NCI-H748 (cell line): ENCODE measurements at regions not wholly inside any gene's neighbourhood (a gene's known extent, or its start where the extent isn't known, plus 50 kb on each side); places are given as distances from the start of the nearest gene placed in this dataset.
"Not testable (repeated sequence)": the region's sequence is repeated elsewhere in the genome, so short reads cannot be mapped to it uniquely, and the experiment has no call there.

Source experiments
- DNase-seq: peaks from one replicate; lab custom pipeline; 2025; ENCODE audit not compliant: unreplicated experiment; lab: John Stamatoyannopoulos, UW

DNA sequence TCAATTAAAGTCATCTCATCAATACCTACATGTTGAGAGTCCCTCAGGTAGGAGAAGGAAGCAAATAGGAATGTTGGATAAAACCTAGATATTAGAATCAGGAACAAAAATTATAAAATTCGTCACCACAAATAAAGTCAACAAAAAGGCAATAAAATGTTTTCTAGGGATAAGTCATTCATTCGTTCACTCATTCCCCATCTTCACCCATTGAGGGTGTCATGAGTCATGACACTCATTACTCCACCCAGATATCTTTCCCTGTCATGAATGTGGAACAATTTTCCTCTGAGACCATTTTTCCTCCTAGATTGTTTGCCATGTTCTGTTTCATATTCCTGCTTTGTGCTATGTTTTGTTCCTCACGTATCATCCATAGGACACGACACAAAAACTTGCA, 50.9 kb upstream of the OLIG3 start:
- DNase-seq, result no peak

DNA sequence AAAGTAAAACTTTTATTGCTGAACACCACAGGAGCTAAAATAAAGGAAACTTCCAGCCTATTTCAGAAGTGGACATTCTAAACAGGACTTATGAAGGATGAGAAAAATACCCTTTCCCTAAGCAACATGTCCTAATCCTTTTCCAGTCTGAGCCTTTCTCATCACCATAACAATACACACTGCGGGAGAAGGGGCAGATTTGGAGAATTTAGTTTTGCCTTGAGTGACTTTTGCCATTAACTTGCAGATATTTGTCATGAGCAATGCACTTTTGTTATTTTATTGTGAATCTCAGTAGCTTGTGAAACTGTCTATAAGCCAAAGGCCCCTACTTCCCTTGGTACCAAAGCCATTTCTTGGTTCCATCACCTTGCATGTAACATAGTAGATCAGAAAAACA, 53.0 kb upstream of the OLIG3 start:
- no peak for DNase-seq

- no peak for DNase-seq
These were observed 53.4 kb upstream of the OLIG3 start for GRCh38 chr6:137547601-137548000.

GRCh38 chr6:137549106-137549505, 54.9 kb upstream of the OLIG3 start:
- no peak for DNase-seq

DNA sequence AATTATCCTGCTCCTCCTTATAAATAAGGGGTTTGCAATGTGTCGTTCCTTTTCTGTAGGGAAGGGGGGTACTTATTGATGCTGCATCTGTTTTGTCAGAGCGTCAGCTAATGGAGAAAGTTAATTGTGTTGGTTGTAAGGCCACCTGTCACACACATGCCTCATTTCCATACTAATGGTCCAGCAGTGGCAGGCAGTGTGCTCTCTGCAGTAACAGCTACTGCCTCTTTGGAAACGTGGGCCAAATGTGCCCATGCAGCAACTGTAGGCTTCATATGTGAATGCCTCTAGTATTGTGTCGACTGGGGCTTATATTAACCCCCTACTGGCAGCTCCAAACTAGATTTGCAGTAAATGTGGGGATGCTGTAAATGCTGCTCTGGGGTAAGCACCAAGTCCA, 56.3 kb upstream of the OLIG3 start:
- DNase-seq, result peak; percentile 93

DNA sequence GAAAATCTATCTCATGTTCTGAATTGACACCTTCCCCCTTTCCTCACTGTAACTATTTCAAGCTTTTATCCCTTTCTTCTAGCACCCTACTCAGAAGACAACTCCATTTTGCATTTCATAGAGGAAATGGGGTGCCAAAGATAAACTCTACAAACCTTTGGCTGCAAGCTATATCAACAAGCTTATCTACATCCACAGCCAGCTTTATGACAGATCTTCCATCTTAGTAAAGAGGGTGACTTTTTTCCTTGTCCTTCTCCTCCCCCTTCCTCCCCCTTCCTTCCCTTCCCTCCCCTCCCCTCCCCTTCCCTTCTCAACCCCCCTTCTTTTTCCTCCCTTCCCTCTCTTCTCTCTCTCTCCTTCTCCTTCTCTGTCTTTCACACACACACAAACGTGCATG, 58.0 kb upstream of the OLIG3 start:
- no peak for DNase-seq

DNA sequence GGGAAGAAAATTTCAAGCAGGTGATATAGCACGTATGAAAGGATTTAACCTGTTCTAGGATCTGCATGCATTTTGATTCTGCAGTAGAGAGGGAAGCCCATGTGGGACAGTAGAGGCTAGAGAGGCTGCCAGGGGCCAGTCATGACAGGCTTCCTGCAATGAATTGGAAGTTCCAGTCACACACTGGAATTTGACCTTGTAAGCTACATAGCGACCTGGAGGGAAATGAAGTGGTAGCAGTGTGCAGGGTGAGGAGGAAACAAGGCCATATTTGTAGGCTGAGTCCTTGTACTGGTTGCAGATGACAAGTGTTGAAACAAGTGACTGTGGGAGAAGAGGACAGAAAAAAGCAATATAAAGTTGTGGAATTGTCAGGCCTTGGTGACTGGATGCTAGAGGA, 58.6 kb upstream of the OLIG3 start:
- DNase-seq, result no peak

GRCh38 chr6:137559521-137560183, 65.5 kb upstream of the OLIG3 start:
- peak; percentile 7 for DNase-seq

- no peak for DNase-seq
These were observed 66.0 kb upstream of the OLIG3 start for GRCh38 chr6:137560184-137560563.

DNA sequence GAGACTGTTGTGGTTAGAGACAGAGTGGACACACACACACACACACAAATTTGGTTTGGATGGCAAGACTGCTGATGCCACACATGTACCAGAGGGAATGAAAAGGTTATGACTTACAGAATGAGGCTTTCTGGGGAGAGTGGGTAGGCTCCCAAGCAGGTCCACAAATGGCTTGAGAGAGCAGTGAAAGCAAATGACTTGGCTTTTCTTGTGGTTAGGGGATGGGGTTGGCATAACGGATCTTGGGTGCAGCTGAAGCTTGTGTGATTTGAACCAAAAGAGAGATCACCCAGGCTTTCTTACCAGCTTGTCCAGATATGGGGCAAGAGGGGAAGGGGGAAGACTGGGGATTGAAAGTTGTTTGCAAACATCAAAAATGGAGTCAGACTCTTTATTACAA, 73.9 kb upstream of the OLIG3 start:
- DNase-seq, result no peak

- DNase-seq, result peak; percentile 98
These were observed 76.2 kb upstream of the OLIG3 start for GRCh38 chr6:137570393-137570792.

GRCh38 chr6:137571854-137572253, 77.7 kb upstream of the OLIG3 start:
- peak; percentile 48 for DNase-seq

DNA sequence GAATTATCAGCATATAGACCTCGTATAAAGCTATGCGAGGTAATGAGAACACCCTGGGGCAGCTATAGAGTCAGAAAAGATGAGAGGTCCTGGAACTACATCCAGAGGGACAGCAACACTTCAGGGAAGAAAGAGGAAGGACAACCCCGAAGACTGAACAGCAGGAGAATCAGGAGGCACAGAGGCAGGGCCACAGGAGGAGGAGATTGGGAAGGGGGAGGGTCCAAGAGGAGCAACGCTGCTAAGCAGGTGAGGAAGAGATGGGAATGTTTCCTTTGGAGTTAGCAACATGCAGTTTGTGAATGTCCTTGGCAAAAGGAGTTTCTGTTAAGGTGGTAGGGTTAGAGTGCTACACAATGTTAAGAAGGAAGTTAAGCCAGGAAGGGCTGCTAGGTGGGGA, 79.5 kb upstream of the OLIG3 start:
- DNase-seq, result no peak

- DNase-seq, result no peak
These were observed 85.4 kb upstream of the OLIG3 start for GRCh38 chr6:137579612-137580011.

- no peak for DNase-seq
These were observed 87.0 kb upstream of the OLIG3 start for GRCh38 chr6:137581019-137581707.

DNA sequence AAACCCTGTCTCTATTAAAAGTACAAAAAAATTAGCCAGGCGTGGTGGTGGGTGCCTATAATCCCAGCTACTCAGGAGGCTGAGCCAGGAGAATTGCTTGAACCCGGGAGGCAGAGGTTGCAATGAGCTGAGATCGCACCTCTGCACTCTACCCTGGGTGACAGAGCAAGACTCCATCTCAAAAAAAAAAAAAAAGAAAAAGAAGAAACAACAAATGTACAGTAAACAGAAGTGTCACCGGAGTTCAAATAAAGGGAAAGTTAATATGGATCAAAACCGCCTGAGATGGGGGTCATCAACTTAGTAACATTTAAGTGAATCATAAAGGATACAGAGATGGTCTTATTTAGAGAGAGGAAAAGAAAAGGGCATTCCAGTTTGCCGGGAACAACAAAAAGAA, 89.3 kb upstream of the OLIG3 start:
- DNase-seq, result not testable (repeated sequence)

DNA sequence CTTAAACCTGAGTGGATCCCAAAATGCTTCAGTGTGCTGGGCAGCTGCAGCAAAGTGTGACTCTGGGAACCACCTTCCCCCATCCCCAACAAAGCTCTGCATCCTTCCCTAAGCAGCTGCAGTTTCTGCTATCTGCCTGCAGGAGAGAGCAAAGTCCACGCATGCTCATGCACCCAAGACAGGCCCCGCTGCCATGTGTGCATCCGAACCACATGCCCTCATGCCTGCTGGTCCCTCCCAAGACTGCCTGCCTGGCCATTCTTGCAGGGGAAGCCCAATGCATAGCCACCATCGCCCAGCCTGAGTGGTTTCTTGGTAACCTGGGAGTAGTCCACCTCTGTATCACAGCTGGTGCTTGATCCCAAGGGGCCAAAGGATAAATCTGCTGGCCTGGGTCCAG, 94.3 kb upstream of the OLIG3 start:
- DNase-seq, result peak; percentile 15

DNA sequence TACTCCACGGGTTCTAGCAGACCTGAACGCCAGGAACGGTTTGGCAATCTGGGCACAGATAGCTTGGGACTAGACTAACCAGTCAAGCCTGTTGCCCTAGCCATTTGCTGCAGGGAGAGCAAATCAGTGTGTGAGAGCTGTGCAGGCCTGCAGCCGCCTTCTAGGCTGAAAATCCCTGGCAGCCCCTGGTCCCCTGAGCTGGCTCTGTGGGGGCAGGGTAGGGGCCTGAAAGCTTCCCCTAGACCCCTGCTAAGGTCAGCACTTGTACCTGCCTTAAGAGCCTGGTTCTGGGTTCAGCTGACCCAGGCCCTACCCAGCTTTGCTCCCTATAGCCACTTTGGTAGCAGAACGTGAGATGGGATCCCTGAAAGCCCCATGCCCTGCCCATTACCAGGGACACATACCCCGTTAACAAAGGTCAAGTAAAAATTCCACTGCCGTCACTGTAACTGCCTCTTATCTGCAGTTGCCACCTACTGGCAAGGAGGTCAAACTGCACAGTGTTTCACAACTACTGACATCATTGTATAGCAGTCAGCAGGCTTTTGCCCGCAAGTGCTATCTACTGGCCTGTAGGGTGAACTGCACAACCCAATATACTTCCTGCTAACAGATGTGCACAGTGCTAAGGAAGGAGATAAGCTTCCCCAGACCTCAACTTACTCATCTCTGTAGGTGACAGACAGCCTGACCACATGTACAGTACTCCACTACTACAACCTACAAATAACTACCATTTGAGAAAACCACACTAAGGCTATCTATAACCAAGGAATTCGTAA, 95.1 kb upstream of the OLIG3 start:
- DNase-seq, result peak; percentile 84

DNA sequence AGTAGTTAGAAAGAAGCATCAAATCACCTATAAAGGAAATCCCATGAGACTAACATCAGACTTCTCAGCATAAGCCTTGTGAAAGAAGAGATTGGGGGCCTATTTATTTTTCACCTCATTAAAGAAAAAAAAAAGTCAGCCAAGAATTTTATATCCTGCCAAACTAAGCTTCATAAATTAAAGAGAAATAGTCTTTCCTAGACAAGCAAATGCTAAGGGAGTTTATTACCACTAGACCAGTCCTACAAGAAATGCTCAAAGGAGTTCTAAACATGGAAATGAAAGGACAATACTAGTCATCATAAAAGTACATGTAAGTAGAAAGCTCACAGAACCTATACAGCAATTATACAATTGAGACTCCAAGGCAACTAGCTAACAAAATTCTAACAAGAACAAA, 96.5 kb upstream of the OLIG3 start:
- DNase-seq, result no peak

DNA sequence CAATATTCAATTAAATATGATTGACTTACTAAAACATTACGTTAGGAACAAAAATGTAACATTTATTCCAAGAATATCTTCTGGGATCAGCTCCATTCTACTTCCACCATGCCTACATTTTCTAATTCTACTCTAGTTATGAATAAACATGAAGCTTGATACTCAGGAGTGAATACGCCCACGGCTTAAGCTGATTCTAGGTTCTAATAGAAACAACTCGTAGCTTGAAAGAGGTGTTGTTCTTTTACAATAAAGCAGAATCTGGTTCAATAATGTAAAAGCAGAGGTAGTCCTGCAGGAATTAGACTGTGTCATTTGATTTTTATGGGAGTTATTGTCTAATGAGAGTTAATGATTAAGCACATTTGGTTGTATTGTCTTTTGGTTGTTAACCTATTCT, 107.3 kb upstream of the OLIG3 start:
- no peak for DNase-seq

DNA sequence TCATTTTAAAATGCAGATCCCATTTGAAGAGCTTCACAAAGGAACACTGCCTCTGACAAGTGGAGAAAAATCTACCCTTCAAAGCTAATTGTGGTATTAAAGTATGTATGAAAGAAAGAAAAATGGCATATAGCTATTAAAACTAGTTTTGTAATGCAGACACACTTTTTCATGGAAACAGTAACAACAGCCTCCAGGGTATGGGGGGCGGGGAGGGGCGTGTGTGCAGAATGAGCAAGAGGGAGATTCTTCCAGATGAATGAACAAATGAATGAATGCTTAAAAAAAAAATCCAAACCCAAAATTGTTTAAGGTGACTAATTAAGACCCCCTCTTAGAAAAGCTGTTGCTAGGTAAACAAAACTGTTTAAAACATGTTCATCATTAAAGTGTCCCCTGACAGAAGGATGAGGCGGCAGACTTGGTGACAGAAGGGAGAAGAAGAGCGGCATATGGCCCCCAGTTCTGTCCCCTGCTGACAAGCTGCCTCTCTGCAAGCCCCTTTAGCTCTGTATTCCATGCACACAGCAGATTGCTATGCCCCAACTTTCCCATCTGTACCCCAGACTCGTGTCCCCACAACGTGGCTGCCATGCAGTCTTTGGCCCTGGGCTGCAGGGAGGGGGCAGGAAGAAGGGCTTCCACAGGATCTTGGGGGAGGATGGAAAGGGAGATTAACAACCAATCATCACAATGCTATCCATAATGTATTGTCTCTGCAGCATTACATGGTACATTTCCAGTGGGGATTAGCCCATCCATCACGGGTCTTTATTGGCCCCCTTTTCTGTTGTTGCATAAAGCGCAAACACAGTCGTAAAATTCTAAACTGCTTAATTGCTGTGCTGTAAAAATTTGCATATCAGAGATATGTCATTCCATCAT, 108.4 kb upstream of the OLIG3 start:
- DNase-seq, result peak; percentile 14
